ENCODE measurements at regions not wholly inside any gene's neighbourhood (a gene's known extent, or its start where the extent isn't known, plus 50 kb on each side); places are given as distances from the start of the nearest gene placed in this dataset.
"Not testable (repeated sequence)": the region's sequence is repeated elsewhere in the genome, so short reads cannot be mapped to it uniquely, and the experiment has no call there.

DNA sequence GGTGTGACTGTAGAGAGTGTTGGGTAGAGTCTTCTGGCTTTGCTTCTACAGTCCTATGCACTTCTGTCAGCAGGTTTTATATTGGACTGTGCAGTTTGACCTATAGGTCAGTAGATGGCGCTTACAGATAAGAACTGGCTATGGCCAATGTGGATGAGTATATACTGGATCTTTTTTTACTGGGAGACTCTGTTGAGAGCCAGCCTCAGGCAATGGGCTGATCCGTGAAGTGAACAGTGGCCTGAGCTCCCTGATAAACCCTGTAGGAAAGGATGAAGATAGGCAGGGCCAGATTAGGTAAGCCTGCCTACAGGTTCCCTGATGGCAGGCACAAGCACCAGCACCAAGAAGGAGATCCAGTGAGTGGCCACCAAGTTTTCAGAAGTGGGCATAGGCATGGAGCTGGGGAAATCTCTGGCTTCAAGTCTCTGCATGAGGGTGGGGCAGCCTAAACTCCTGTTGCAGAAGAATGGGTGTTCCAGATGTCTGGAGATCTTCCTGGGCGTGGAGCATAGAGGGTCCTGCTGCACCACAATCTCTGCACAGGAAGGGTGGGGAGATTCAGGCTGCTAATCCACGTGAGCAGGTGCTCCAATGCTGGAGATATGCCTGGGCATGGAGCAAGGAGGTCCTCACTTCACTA is 326.0 kb upstream of the SGO1 start:
- H3K36me3 ChIP-seq = no peaks in the 10 kb centered on the region
- DNase-seq (ENCODE audit: low read depth in 1 of 2, low spot score in 2 of 2) = no peak
- H3K9me3 ChIP-seq (replicated peaks) = 0 out of 2 replicates have a peak, but pooled peaks cover 2% of the 10 kb centered on the region
- no peaks in the 10 kb centered on the region for H3K4me1 ChIP-seq (replicated peaks)
- H3K4me3 ChIP-seq = no peak overlapping the region
- no peaks in the 10 kb centered on the region for H3K27me3 ChIP-seq (replicated peaks)
- no peak overlapping the region for H3K27ac ChIP-seq

DNA sequence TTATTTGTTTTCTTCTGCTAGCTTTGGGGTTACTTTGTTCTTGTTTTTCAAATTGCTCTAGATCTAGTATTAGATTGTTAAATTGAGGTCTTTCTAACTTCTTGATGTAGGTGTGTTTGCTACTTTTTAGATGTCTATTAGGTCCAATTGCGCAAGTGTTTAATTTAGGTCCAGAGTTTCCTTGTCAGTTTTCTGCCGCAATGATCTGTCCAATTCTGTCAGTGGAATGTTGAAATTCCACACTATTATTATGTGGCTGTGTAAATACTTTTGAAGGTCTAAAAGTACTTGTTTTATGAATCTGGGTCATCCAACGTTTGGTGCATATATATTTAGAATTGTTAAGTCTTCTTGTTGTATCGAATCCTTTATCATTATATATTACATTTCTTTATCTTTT is 324.4 kb upstream of the SGO1 start:
- no peak overlapping the region for H3K27ac ChIP-seq
- no peaks in the 10 kb centered on the region for H3K27me3 ChIP-seq (replicated peaks)
- no peak for DNase-seq (ENCODE audit: low read depth in 1 of 2, low spot score in 2 of 2)
- H3K9me3 ChIP-seq (replicated peaks) = 0 out of 2 replicates have a peak, but pooled peaks cover 2% of the 10 kb centered on the region
- no peaks in the 10 kb centered on the region for H3K36me3 ChIP-seq
- no peaks in the 10 kb centered on the region for H3K4me1 ChIP-seq (replicated peaks)
- H3K4me3 ChIP-seq = no peak overlapping the region

DNA sequence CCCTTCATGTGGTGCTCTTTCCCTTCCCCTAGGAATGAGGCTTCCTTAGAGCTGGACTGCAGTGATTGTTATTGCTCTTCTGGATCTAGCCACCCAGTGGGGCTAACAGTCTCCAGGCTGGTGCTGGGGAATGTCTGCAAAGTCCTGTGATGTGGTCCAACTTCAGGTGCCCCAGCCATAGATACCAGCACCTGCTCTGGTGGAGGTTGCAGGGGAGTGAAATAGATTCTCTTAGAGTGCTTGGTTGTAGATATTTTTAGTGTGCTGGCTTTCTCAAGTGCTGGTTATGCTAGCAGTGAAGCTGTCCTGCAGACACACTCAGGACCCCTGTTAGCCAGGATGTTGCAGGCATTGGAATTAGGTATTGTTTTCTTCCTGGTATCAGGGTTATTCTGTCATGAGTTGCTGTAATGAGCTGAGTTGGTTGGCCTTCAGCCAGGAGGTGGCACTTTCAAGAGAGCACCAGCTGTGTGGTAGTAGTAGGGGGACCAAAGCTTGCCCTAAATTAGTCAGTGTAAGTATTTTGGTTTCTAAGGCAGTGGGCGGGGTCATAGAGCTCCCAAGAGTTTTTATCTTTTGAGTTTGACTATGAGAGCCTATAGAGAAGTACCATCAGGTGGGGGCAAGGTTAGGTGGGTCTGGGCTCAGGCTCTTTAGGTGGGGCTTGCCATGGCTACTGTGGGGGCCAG is 317.5 kb upstream of the SGO1 start:
- no peak overlapping the region for H3K27ac ChIP-seq
- no peaks in the 10 kb centered on the region for H3K4me1 ChIP-seq (replicated peaks)
- H3K27me3 ChIP-seq (replicated peaks) = no peaks in the 10 kb centered on the region
- no peak for DNase-seq (ENCODE audit: low read depth in 1 of 2, low spot score in 2 of 2)
- no peak overlapping the region for H3K4me3 ChIP-seq
- H3K9me3 ChIP-seq (replicated peaks) = 0 out of 2 replicates have a peak, but pooled peaks cover 2% of the 10 kb centered on the region
- no peaks in the 10 kb centered on the region for H3K36me3 ChIP-seq

DNA sequence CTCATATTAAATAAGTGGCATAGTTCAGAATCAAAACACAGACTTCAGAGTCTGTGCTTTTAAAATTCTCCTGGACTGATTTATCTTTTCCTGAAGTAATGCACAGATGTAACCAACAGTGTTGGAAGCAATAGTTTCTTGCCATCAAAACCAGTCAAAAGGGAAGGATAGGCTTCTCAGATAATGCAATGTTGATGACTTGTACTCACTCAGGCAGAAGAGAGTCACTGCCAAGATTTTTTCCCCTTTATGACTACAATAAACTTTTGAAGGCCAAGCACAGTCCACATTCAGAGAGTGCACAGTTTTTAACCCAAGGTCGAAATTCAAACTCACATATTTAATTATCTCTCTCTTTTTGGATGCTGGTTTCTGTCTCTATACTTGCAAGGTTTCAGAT is 305.0 kb upstream of the SGO1 start:
- Histone ChIP-seq H3K36me3 (no peaks in the 10 kb centered on the region), H3K27me3 (replicated peaks) (no peaks in the 10 kb centered on the region), H3K9me3 (replicated peaks) (peaks cover 3% of the 10 kb centered on the region; the same call in 1 of the 2 replicates), H3K4me3 (no peak overlapping the region), H3K4me1 (replicated peaks) (no peaks in the 10 kb centered on the region), H3K27ac (no peak overlapping the region)
- DNase-seq (ENCODE audit: low read depth in 1 of 2, low spot score in 2 of 2) = no peak

DNA sequence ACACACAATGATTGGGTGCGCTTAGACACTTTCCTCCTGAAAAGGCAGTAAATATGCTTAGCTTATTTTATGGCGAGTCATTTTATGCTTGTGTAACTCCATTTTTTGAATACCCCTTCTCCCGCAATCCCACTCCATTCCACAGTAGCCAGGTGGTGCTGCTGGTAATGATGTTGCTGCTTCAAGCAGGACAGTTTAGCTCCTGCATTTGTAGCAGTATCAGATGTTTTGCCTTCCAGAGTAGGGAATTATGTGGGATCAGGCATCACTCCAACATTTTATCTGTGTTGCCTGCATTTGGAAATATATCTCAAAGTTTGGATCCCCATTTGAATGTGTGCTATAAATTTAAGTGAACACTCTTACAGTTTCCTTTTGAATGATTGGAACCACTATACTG is 302.1 kb upstream of the SGO1 start:
- Histone ChIP-seq H3K9me3 (replicated peaks) (peaks cover 6% of the 10 kb centered on the region), H3K27me3 (replicated peaks) (no peaks in the 10 kb centered on the region), H3K4me3 (no peak overlapping the region), H3K36me3 (no peaks in the 10 kb centered on the region), H3K27ac (no peak overlapping the region), H3K4me1 (replicated peaks) (no peaks in the 10 kb centered on the region)
- no peak for DNase-seq (ENCODE audit: low read depth in 1 of 2, low spot score in 2 of 2)

DNA sequence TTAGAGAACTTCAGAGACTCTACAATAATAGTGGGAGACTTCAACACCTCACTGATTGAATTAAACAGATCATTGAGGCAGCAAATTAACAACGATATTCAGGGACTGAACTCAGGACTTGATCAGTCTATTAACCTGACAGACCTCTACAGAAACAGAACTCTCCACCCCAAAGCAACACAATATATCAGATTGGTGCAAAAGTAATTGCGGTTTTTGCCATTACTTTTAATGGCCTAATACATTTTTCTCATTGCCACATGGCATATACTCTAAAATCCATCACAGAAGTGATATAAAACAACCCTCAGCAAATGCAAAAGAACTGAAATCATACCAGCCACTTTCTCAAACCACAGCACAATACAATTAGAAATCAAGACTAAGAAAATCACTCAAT is 298.1 kb upstream of the SGO1 start:
- no peaks in the 10 kb centered on the region for H3K4me1 ChIP-seq (replicated peaks)
- no peak overlapping the region for H3K27ac ChIP-seq
- DNase-seq (ENCODE audit: low read depth in 1 of 2, low spot score in 2 of 2) = no peak
- H3K4me3 ChIP-seq = no peak overlapping the region
- no peaks in the 10 kb centered on the region for H3K36me3 ChIP-seq
- H3K9me3 ChIP-seq (replicated peaks) = peaks cover 6% of the 10 kb centered on the region
- H3K27me3 ChIP-seq (replicated peaks) = no peaks in the 10 kb centered on the region

DNA sequence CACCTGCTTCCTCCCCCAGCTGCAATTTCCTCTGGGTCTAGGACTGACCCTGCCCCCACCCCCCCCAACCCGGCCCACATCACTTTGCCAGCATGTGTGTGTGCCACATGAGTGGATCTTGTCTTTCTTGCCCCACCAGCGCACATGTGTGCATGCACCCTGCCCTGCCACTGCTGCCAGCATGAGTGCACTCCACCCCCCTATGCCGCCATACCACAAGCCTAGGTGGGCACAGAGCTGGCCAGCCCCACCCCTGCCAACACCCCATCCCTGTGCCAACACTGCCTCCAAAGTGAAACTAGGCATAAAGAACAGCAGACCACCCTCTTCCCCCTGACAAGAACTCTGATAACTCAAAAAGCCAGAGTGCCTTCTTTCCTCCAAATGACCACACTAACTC is 296.3 kb upstream of the SGO1 start:
- Histone ChIP-seq H3K36me3 (no peaks in the 10 kb centered on the region), H3K4me3 (no peak overlapping the region), H3K27ac (no peak overlapping the region), H3K27me3 (replicated peaks) (no peaks in the 10 kb centered on the region), H3K4me1 (replicated peaks) (no peaks in the 10 kb centered on the region), H3K9me3 (replicated peaks) (peaks cover 3% of the 10 kb centered on the region; the same call in 1 of the 2 replicates)
- no peak for DNase-seq (ENCODE audit: low read depth in 1 of 2, low spot score in 2 of 2)

DNA sequence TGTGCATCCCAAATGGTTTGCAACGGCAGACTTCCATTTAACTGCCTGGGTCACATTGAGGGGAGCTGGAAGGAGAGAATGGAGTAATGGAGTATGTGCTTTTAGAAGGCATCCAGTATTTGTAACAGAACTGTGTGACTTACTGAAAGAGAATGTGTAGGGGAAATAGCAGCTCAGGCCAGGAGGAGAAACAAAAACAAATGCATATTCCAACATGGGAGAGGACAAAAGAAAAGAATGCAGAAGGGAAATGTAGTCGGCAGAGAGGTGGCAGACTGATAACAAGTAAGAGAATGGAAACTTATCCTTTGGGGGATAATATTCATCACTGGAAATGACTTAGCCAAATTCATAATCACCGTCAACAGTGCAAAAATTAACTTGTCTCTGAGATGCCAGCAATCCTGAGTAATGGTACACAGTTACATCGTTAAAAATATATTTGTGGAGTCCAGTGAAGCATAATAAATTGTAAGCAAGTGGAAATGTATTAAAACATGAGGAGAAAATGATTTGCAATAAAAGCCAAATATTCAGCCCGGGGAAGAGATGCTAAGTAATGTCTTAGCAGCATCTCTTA is 294.9 kb upstream of the SGO1 start:
- no peak for DNase-seq (ENCODE audit: low read depth in 1 of 2, low spot score in 2 of 2)
- H3K27me3 ChIP-seq (replicated peaks) = no peaks in the 10 kb centered on the region
- peaks cover 3% of the 10 kb centered on the region; the same call in 1 of the 2 replicates for H3K9me3 ChIP-seq (replicated peaks)
- H3K27ac ChIP-seq = no peak overlapping the region
- no peaks in the 10 kb centered on the region for H3K4me1 ChIP-seq (replicated peaks)
- no peak overlapping the region for H3K4me3 ChIP-seq
- no peaks in the 10 kb centered on the region for H3K36me3 ChIP-seq

DNA sequence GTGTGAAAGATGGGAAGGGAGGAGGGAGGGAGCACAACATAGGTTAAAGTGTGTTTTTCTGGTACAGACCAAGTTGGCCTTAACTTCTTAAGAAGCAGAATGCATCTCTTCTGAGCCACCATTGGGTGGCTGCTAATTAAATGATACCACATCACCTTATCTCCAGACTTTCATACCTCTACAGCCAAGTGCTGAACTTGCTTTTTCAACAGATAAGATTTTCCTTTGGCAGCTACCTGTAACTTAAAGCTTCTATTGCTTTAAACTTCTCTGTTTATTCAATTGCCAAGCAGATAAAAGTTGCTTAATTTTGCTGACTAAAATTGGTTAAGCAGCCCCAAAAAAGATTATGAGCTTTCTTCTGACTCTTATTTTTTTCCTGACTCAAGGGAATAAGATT is 292.4 kb upstream of the SGO1 start:
- peaks cover under 1% of the 10 kb centered on the region; the same call in 1 of the 2 replicates for H3K9me3 ChIP-seq (replicated peaks)
- no peak overlapping the region for H3K27ac ChIP-seq
- no peaks in the 10 kb centered on the region for H3K27me3 ChIP-seq (replicated peaks)
- H3K4me3 ChIP-seq = no peak overlapping the region
- no peak for DNase-seq (ENCODE audit: low read depth in 1 of 2, low spot score in 2 of 2)
- H3K4me1 ChIP-seq (replicated peaks) = no peaks in the 10 kb centered on the region
- H3K36me3 ChIP-seq = no peaks in the 10 kb centered on the region

DNA sequence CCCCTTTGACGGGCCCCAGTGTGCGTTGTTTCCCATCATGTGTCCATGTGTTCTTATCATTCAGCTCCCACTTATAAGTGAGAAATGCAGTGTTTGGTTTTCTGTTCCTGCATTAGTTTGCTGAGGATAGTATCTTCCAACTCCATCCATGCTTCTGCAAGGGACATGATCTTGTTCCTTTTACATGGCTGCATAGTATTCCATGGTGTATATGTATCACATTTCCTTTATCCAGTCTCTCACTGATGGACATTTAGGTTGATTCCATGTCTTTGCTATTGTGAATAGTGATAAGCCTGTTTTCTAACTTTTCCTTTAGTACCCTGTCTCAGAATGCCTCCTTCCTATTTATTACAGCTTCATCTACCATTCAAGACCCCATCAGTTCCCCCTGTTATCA is 278.2 kb upstream of the SGO1 start:
- DNase-seq (ENCODE audit: low read depth in 1 of 2, low spot score in 2 of 2); H3K27me3 ChIP-seq (replicated peaks); H3K27ac ChIP-seq; H3K4me3 ChIP-seq; H3K4me1 ChIP-seq (replicated peaks); H3K9me3 ChIP-seq (replicated peaks); H3K36me3 ChIP-seq: not testable (repeated sequence)

DNA sequence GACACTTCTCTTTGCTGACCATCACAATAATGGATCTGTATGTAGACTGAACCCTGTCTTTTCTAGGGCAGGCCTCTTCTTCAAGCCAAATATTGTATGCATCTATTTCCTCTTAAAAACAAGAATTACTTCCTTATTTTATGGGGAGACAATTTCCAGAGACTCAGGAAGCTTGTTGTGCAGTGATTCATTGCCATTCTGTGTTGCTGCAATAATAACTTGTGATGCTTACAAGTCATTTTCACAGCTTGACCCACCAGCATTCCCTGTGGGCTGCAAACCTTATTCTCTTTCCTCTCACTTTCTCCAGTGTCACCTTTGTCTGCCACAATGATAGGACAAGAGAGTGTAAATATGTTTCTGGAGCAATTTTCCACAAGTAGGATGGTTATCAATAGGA is 276.7 kb upstream of the SGO1 start:
- Histone ChIP-seq H3K4me3 (no peak overlapping the region), H3K4me1 (replicated peaks) (no peaks in the 10 kb centered on the region), H3K36me3 (no peaks in the 10 kb centered on the region), H3K27me3 (replicated peaks) (no peaks in the 10 kb centered on the region), H3K27ac (no peak overlapping the region), H3K9me3 (replicated peaks) (peaks cover 2% of the 10 kb centered on the region; the same call in 1 of the 2 replicates)
- no peak for DNase-seq (ENCODE audit: low read depth in 1 of 2, low spot score in 2 of 2)

DNA sequence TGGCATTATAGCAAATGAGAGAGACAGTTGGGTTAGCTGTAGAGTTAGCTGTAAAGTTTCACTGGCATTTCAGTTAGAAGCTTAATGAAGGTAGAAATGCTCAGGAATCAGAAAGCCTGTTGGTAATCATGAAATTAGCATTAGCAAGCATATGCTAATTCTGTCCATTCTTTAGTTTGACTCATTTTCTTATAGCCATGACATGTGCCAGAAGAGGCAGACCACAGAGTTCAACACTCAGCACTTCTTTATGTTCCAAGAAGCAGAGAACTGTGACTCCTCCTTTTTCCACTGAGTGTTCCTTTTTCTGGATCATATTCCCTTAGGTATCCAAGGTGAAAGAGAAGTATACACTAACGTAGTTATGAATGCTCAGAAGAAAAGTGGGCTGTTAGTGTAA is 276.2 kb upstream of the SGO1 start:
- H3K27me3 ChIP-seq (replicated peaks) = no peaks in the 10 kb centered on the region
- no peak overlapping the region for H3K27ac ChIP-seq
- H3K9me3 ChIP-seq (replicated peaks) = peaks cover 2% of the 10 kb centered on the region; the same call in 1 of the 2 replicates
- no peak overlapping the region for H3K4me3 ChIP-seq
- H3K4me1 ChIP-seq (replicated peaks) = no peaks in the 10 kb centered on the region
- no peak for DNase-seq (ENCODE audit: low read depth in 1 of 2, low spot score in 2 of 2)
- no peaks in the 10 kb centered on the region for H3K36me3 ChIP-seq

DNA sequence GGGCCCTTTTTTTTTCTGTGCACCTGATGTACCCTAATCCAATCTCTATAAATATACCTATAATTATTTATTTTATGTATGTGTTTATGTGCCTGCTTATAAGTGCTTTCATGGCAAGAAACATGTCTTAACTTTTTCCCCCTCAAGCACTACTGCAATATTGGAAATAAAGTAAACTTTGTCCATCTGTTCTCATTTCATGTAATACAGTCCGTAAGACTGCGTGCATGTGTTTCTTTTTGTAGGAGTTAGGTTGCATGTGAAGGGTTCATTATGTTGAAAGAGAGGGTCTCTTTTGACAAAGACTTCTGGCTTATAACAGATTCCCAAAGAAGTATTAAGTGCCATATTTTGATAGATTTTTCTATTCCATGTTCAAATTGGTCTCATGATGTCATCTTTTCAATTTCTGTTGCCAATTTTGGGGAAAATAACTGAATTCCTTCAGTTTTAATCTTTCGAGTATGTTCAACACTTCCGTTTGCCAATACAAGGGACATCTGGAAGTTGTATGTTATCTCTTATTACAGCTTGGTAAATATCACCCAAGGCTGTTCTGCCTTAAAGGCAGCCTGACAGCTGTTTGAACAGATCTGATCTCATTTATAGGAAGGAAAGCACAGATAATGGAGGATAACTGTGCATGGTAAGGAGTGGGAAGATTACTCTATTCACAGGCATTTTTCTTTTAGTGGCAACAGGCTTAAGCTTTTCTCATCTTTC is 273.1 kb upstream of the SGO1 start:
- Histone ChIP-seq H3K9me3 (replicated peaks) (peaks cover 2% of the 10 kb centered on the region; the same call in 1 of the 2 replicates), H3K4me1 (replicated peaks) (no peaks in the 10 kb centered on the region), H3K4me3 (no peak overlapping the region), H3K27me3 (replicated peaks) (no peaks in the 10 kb centered on the region), H3K36me3 (no peaks in the 10 kb centered on the region), H3K27ac (no peak overlapping the region)
- DNase-seq (ENCODE audit: low read depth in 1 of 2, low spot score in 2 of 2) = no peak

DNA sequence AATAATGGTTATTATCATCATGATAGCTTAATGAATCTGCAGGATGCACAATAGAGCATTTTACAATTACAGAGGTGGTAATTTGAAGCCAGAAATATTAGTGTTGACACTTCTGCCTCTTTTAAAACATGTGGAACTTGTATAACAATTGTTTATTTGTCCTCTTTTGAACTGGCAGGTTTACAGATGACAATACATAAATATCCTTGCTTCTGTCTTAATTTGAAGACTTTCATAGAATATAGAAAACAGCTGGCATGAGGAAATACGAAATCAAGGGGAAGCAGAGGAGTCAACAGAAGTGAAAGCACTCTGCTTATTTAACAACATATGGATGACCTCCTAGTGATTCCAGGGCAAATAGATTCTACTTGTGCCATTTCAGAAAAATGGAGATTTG is 270.5 kb upstream of the SGO1 start:
- Histone ChIP-seq H3K27ac (no peak overlapping the region), H3K9me3 (replicated peaks) (0 out of 2 replicates have a peak, but pooled peaks cover 2% of the 10 kb centered on the region), H3K36me3 (no peaks in the 10 kb centered on the region), H3K4me3 (no peak overlapping the region), H3K27me3 (replicated peaks) (no peaks in the 10 kb centered on the region), H3K4me1 (replicated peaks) (no peaks in the 10 kb centered on the region)
- DNase-seq (ENCODE audit: low read depth in 1 of 2, low spot score in 2 of 2) = no peak

All from SJSA1 (cell line).